Mesenchymal stem cell (in vitro differentiated cells and primary cell): ENCODE measurements at regions not wholly inside any gene's neighbourhood (a gene's known extent, or its start where the extent isn't known, plus 50 kb on each side); places are given as distances from the start of the nearest gene placed in this dataset.
"Not testable (repeated sequence)": the region's sequence is repeated elsewhere in the genome, so short reads cannot be mapped to it uniquely, and the experiment has no call there.

Experiments
- DNase-seq: peaks from one replicate; pipeline ENCODE4 v3.0.0-alpha.2; 2013
- H2AFZ ChIP-seq: one replicate; pipeline ENCODE4 v1.6.1; 2013; ENCODE audit warnings: low read depth, mild to moderate bottlenecking, control low read depth, inconsistent platforms, low read length, moderate library complexity
- H2AK5ac ChIP-seq: 2 replicates; pipeline ENCODE4 v1.6.1; 2013; ENCODE audit warnings: low read length, moderate library complexity, mild to moderate bottlenecking, inconsistent platforms; ENCODE audit not compliant: severe bottlenecking
- H2BK120ac ChIP-seq: one replicate; pipeline ENCODE4 v1.6.1; 2013; ENCODE audit warnings: low read depth, mild to moderate bottlenecking, inconsistent platforms, low read length, moderate library complexity
- H2BK12ac ChIP-seq, 2 experiments: one replicate each; pipeline ENCODE4 v1.6.1; 2013; ENCODE audit warnings: inconsistent platforms in 2 of 2, low read length in 2 of 2, mild to moderate bottlenecking in 2 of 2, moderate library complexity in 2 of 2, control low read depth in 1 of 2
- H2BK15ac ChIP-seq: one replicate; pipeline ENCODE4 v1.6.1; 2013; ENCODE audit warnings: mild to moderate bottlenecking, low read depth, inconsistent platforms; ENCODE audit not compliant: poor library complexity, severe bottlenecking
- H2BK5ac ChIP-seq: 2 replicates; pipeline ENCODE4 v1.6.1; 2013; ENCODE audit warnings: low read depth, mild to moderate bottlenecking, low read length, control low read depth, inconsistent platforms; ENCODE audit not compliant: poor library complexity, severe bottlenecking
- H3K14ac ChIP-seq, 2 experiments: one replicate each; pipeline ENCODE4 v1.6.1; 2013; ENCODE audit warnings: inconsistent platforms in 2 of 2, low read length in 2 of 2, control low read depth in 1 of 2, mild to moderate bottlenecking in 1 of 2, moderate library complexity in 1 of 2
- H3K18ac ChIP-seq, 2 experiments: one replicate each; pipeline ENCODE4 v1.6.1; 2013; ENCODE audit warnings: inconsistent platforms in 2 of 2, low read length in 2 of 2, control low read depth in 1 of 2, low read depth in 1 of 2, mild to moderate bottlenecking in 1 of 2
- H3K23ac ChIP-seq, 2 experiments: one replicate each; pipeline ENCODE4 v1.6.1; 2013; ENCODE audit warnings: inconsistent platforms in 2 of 2, low read length in 2 of 2, mild to moderate bottlenecking in 2 of 2, moderate library complexity in 2 of 2, control low read depth in 1 of 2
- H3K27ac ChIP-seq: 2 replicates; pipeline ENCODE4 v1.5.1; 2013; ENCODE audit warnings: mild to moderate bottlenecking, moderate library complexity, low read length, control low read depth, inconsistent platforms; ENCODE audit not compliant: poor library complexity, severe bottlenecking
- H3K27me3 ChIP-seq, 2 experiments: 2 replicates each; pipeline versions ENCODE4 v1.6.1 to v1.7.0; 2013; ENCODE audit warnings: low read length in 2 of 2, mild to moderate bottlenecking in 2 of 2, moderate library complexity in 2 of 2, control low read depth in 1 of 2, inconsistent platforms in 1 of 2; ENCODE audit not compliant: control insufficient read depth in 1 of 2, insufficient read depth in 1 of 2
- H3K36me3 ChIP-seq, 2 experiments: 2 replicates each; pipeline versions ENCODE4 v1.6.1 to v1.7.0; 2013; ENCODE audit warnings: low read length in 2 of 2, control low read depth in 1 of 2, inconsistent platforms in 1 of 2, low read depth in 1 of 2, mild to moderate bottlenecking in 1 of 2; ENCODE audit not compliant: insufficient read depth in 2 of 2, control insufficient read depth in 1 of 2
- H3K4ac ChIP-seq, 2 experiments: one replicate each; pipeline ENCODE4 v1.6.1; 2013; ENCODE audit warnings: inconsistent platforms in 2 of 2, low read length in 2 of 2, mild to moderate bottlenecking in 2 of 2, moderate library complexity in 2 of 2, control low read depth in 1 of 2, low read depth in 1 of 2
- H3K4me1 ChIP-seq: 2 replicates; pipeline ENCODE4 v1.6.1; 2013; ENCODE audit warnings: low read depth, low read length, control low read depth; ENCODE audit not compliant: control insufficient read depth, insufficient read depth
- H3K4me2 ChIP-seq: 2 replicates; pipeline ENCODE4 v1.6.1; 2013; ENCODE audit warnings: low read length, mild to moderate bottlenecking, inconsistent platforms; ENCODE audit not compliant: poor library complexity, severe bottlenecking
- H3K4me3 ChIP-seq, 2 experiments: 2 replicates each; pipeline versions ENCODE4 v1.5.1 to v1.7.0; 2013; ENCODE audit warnings: low read length in 2 of 2, mild to moderate bottlenecking in 2 of 2, control low read depth in 1 of 2, low read depth in 1 of 2; ENCODE audit not compliant: insufficient read depth in 1 of 2
- H3K79me1 ChIP-seq: replicated peaks from 2 replicates; pipeline ENCODE4 v1.6.1; 2013; ENCODE audit warnings: mild to moderate bottlenecking, control low read depth, low read length, inconsistent platforms; ENCODE audit not compliant: poor library complexity, severe bottlenecking
- H3K9ac ChIP-seq: 2 replicates; pipeline ENCODE4 v1.7.0; 2013; ENCODE audit warnings: mild to moderate bottlenecking, low read length, moderate library complexity
- H3K9me3 ChIP-seq: 2 replicates; pipeline ENCODE4 v1.7.0; 2013; ENCODE audit warnings: mild to moderate bottlenecking, low read length; ENCODE audit not compliant: control insufficient read depth
- H4K8ac ChIP-seq: one replicate; pipeline ENCODE4 v1.6.1; 2013; ENCODE audit warnings: inconsistent platforms, mild to moderate bottlenecking, low read length, moderate library complexity
- H4K91ac ChIP-seq: one replicate; pipeline ENCODE4 v1.6.1; 2013; ENCODE audit warnings: mild to moderate bottlenecking, low read length, inconsistent platforms
- WGBS: methylation state at CpG from one replicate; pipeline ENCODE4 v1.1.7; 2013; ENCODE audit warnings: mixed read lengths; 5-methylcytosine and 5-hydroxymethylcytosine counted together

GRCh38 chr18:68387246-68387645 lies 327.7 kb downstream of the TMX3 start:
- Histone ChIP-seq H3K14ac (no peak overlapping the region), H2BK15ac (no peak overlapping the region), H2AK5ac (no peak overlapping the region), H3K4me1 (no peaks in the 10 kb centered on the region), H3K9ac (no peak overlapping the region), H3K4me2 (no peak overlapping the region), H3K23ac (no peak overlapping the region), H3K27ac (no peak overlapping the region), H3K4ac (no peak overlapping the region), H3K27me3 (no peaks in the 10 kb centered on the region), H3K4me3 (no peak overlapping the region), H3K79me1 (no peaks in the 10 kb centered on the region), H3K9me3 (no peaks in the 10 kb centered on the region), H3K18ac (no peak overlapping the region), H2AFZ (no peak overlapping the region), H2BK120ac (no peak overlapping the region), H2BK12ac (no peak overlapping the region), H3K36me3 (no peaks in the 10 kb centered on the region), H4K8ac (no peak overlapping the region), H2BK5ac (no peak overlapping the region), H4K91ac (no peak overlapping the region)
- DNase-seq: no peak

GRCh38 chr18:68383979-68384378 lies 330.9 kb downstream of the TMX3 start:
- not testable (repeated sequence) for H3K4me1 ChIP-seq, H4K91ac ChIP-seq, H3K36me3 ChIP-seq, H3K23ac ChIP-seq, H3K27ac ChIP-seq, H3K9me3 ChIP-seq, H2BK5ac ChIP-seq, H3K9ac ChIP-seq, H2AK5ac ChIP-seq, H2AFZ ChIP-seq, H3K4ac ChIP-seq, H3K14ac ChIP-seq, H2BK15ac ChIP-seq, H3K4me3 ChIP-seq, H3K79me1 ChIP-seq, H3K4me2 ChIP-seq, H3K27me3 ChIP-seq, H2BK120ac ChIP-seq, DNase-seq, H4K8ac ChIP-seq, H3K18ac ChIP-seq, H2BK12ac ChIP-seq
- 83% methylated on average over 1 of the region's 1 CpG for WGBS

GRCh38 chr18:68376926-68377325 lies 338.0 kb downstream of the TMX3 start:
- no peaks in the 10 kb centered on the region for H3K79me1 ChIP-seq
- no peak overlapping the region for H4K91ac ChIP-seq
- no peak overlapping the region for H2BK15ac ChIP-seq
- H3K23ac ChIP-seq: no peak overlapping the region
- no peak overlapping the region for H3K18ac ChIP-seq
- no peak overlapping the region for H3K4me3 ChIP-seq
- H2AFZ ChIP-seq: no peak overlapping the region
- H3K9ac ChIP-seq: no peak overlapping the region
- no peak overlapping the region for H2BK5ac ChIP-seq
- H2BK120ac ChIP-seq: no peak overlapping the region
- H3K14ac ChIP-seq: no peak overlapping the region
- H3K4me1 ChIP-seq: peaks cover 2% of the 10 kb centered on the region
- H3K36me3 ChIP-seq: no peaks in the 10 kb centered on the region
- H3K27me3 ChIP-seq: no peaks in the 10 kb centered on the region
- DNase-seq: no peak
- no peaks in the 10 kb centered on the region for H3K9me3 ChIP-seq
- no peak overlapping the region for H3K27ac ChIP-seq
- H3K4me2 ChIP-seq: no peak overlapping the region
- no peak overlapping the region for H2AK5ac ChIP-seq
- H2BK12ac ChIP-seq: no peak overlapping the region
- no peak overlapping the region for H3K4ac ChIP-seq
- H4K8ac ChIP-seq: no peak overlapping the region

GRCh38 chr18:68362907-68363306 lies 352.0 kb downstream of the TMX3 start:
- no peak overlapping the region for H2BK15ac ChIP-seq
- no peak overlapping the region for H3K4me2 ChIP-seq
- H2BK12ac ChIP-seq: no peak overlapping the region
- no peak overlapping the region for H3K4ac ChIP-seq
- H4K8ac ChIP-seq: no peak overlapping the region
- no peak for DNase-seq
- no peak overlapping the region for H2BK120ac ChIP-seq
- H3K4me1 ChIP-seq: no peaks in the 10 kb centered on the region
- no peak overlapping the region for H2BK5ac ChIP-seq
- no peak overlapping the region for H2AK5ac ChIP-seq
- no peak overlapping the region for H4K91ac ChIP-seq
- H3K27me3 ChIP-seq: no peaks in the 10 kb centered on the region
- WGBS: 74% methylated on average over 4 of the region's 5 CpGs
- no peaks in the 10 kb centered on the region for H3K36me3 ChIP-seq
- no peak overlapping the region for H3K4me3 ChIP-seq
- no peak overlapping the region for H3K23ac ChIP-seq
- H3K14ac ChIP-seq: no peak overlapping the region
- H2AFZ ChIP-seq: no peak overlapping the region
- no peak overlapping the region for H3K18ac ChIP-seq
- H3K9ac ChIP-seq: no peak overlapping the region
- H3K9me3 ChIP-seq: peaks cover 4% of the 10 kb centered on the region
- no peak overlapping the region for H3K27ac ChIP-seq
- no peaks in the 10 kb centered on the region for H3K79me1 ChIP-seq
